GM12878 (cell line): ENCODE measurements at regions not wholly inside any gene's neighbourhood (a gene's known extent, or its start where the extent isn't known, plus 50 kb on each side); places are given as distances from the start of the nearest gene placed in this dataset.

Experiments used
- ASH2L ChIP-seq: fragments of 300-600, 200-600 bp; sonication (generic); IDR thresholded peaks from 2 replicates; pipeline ENCODE4 v1.6.1; 2017; ENCODE audit warnings: low read depth, mild to moderate bottlenecking, borderline replicate concordance
- EED ChIP-seq: sonication (generic); IDR thresholded peaks from 2 replicates; pipeline ENCODE4 v1.6.1; 2016; ENCODE audit warnings: antibody characterized with exemption, low read depth
- FOXM1 ChIP-seq: IDR thresholded peaks from 2 replicates; pipeline ENCODE4 v1.6.1; 2012; ENCODE audit warnings: low read depth, mild to moderate bottlenecking, inconsistent platforms, low read length, moderate library complexity
- NFIC ChIP-seq: IDR thresholded peaks from 2 replicates; pipeline ENCODE4 v1.6.1; 2012; ENCODE audit warnings: low read depth, mild to moderate bottlenecking, inconsistent platforms, low read length, moderate library complexity
- PKNOX1 ChIP-seq: fragments of 450-650 bp; IDR thresholded peaks from 2 replicates; pipeline ENCODE4 v1.6.1; 2016; ENCODE audit warnings: mild to moderate bottlenecking
- RB1 ChIP-seq: fragments of 450-650 bp; formaldehyde crosslinking; IDR thresholded peaks from 2 replicates; pipeline ENCODE4 v1.6.1; 2017; ENCODE audit warnings: mild to moderate bottlenecking, borderline replicate concordance
- SKIL ChIP-seq: fragments of 450-650 bp; IDR thresholded peaks from 2 replicates; pipeline ENCODE4 v1.6.1; 2017; ENCODE audit warnings: mild to moderate bottlenecking, low read depth, inconsistent platforms; ENCODE audit not compliant: poor library complexity, severe bottlenecking
- ZBED1 ChIP-seq: IDR thresholded peaks from 2 replicates; pipeline ENCODE4 v1.6.1; 2016; ENCODE audit warnings: borderline replicate concordance
- ZBTB11 ChIP-seq: fragments of 450-650 bp; formaldehyde crosslinking; IDR thresholded peaks from 2 replicates; pipeline ENCODE4 v1.5.0; 2022; ENCODE audit warnings: mild to moderate bottlenecking, missing genetic modification characterization

GRCh38 chr4:133273401-133273800 lies 124.3 kb downstream of the PCDH10 start (continued):
- TF ChIP-seq FOXM1 (no peak), ZBED1 (no peak), ZBTB11 (CRISPR knock-in tag) (no peak), RB1 (no peak), PKNOX1 (no peak), NFIC (no peak), SKIL (no peak), ASH2L (no peak), EED (no peak)
